H1 (cell line): ENCODE measurements at regions not wholly inside any gene's neighbourhood (a gene's known extent, or its start where the extent isn't known, plus 50 kb on each side); places are given as distances from the start of the nearest gene placed in this dataset.

Experiments
- CTCF ChIA-PET: fragments of 300-600 bp; sonication (Branson Sonifier 250); formaldehyde crosslinking; loops from one replicate; lab custom pipeline; 2021; ENCODE audit not compliant: partially characterized antibody; lab: Charles Lee
- POLR2A ChIA-PET: fragments of 300-600 bp; sonication (Branson Sonifier 250); formaldehyde crosslinking; loops from one replicate; lab custom pipeline; 2021; ENCODE audit warnings: inconsistent platforms; ENCODE audit not compliant: partially characterized antibody; lab: Charles Lee
- DNase-seq, 2 experiments: peaks; one replicate each; pipeline versions ENCODE4 v3.0.0 to v3.0.0-alpha.2; 2010 to 2022; ENCODE audit warnings: low spot score in 2 of 2, low read depth in 1 of 2, mixed read lengths in 1 of 2
- FAIRE-seq: peaks from 2 replicates; lab custom pipeline; 2011; peaks lifted over from hg19 to GRCh38; lab: Jason Lieb, UNC
- H2AFZ ChIP-seq: 2 replicates; pipeline ENCODE4 v1.8.1; 2012; ENCODE audit warnings: low read length, inconsistent platforms
- H2AK5ac ChIP-seq: 2 replicates; pipeline ENCODE4 v1.6.1; 2013; ENCODE audit warnings: low read depth, low read length
- H2BK120ac ChIP-seq: replicated peaks from 2 replicates; pipeline ENCODE3; 2013; ENCODE audit warnings: low read depth, low read length, inconsistent platforms
- H2BK12ac ChIP-seq: 2 replicates; pipeline ENCODE4 v1.6.1; 2013; ENCODE audit warnings: low read depth, low read length
- H2BK15ac ChIP-seq: 2 replicates; pipeline ENCODE4 v1.6.1; 2013; ENCODE audit warnings: low read length
- H2BK20ac ChIP-seq: 2 replicates; pipeline ENCODE4 v1.6.1; 2013; ENCODE audit warnings: low read length
- H2BK5ac ChIP-seq: 2 replicates; pipeline ENCODE4 v1.6.1; 2013; ENCODE audit warnings: low read depth, low read length
- H3K14ac ChIP-seq: 2 replicates; pipeline ENCODE4 v1.6.1; 2013; ENCODE audit warnings: inconsistent platforms; ENCODE audit not compliant: insufficient read length
- H3K18ac ChIP-seq: 2 replicates; pipeline ENCODE4 v1.6.1; 2013; ENCODE audit warnings: low read length; ENCODE audit errors: extremely low read depth
- H3K23ac ChIP-seq: 2 replicates; pipeline ENCODE4 v1.6.1; 2013; ENCODE audit warnings: inconsistent platforms; ENCODE audit not compliant: insufficient read length
- H3K23me2 ChIP-seq: 2 replicates; pipeline ENCODE4 v1.6.1; 2013; ENCODE audit warnings: low read depth, low read length
- H3K27ac ChIP-seq: 2 replicates; pipeline ENCODE4 v1.6.1; 2011; ENCODE audit warnings: low read depth, low read length, inconsistent platforms
- H3K27me3 ChIP-seq, 4 experiments: replicated peaks in 1 of 4; 1 replicate in 1 of 4; 2 replicates in 3 of 4; pipeline versions ENCODE4 v1.6.1 to v1.8.1; 2011 to 2013; ENCODE audit warnings: low read length in 3 of 4, mild to moderate bottlenecking in 3 of 4, inconsistent platforms in 2 of 4, mixed read lengths in 2 of 4, moderate library complexity in 1 of 4; ENCODE audit not compliant: control insufficient read depth in 3 of 4, insufficient read depth in 3 of 4; ENCODE audit errors: extremely low read depth in 1 of 4
- H3K36me3 ChIP-seq, 4 experiments: 2 replicates each; pipeline versions ENCODE4 v1.6.1 to v1.8.1; 2011 to 2013; ENCODE audit warnings: mild to moderate bottlenecking in 4 of 4, low read length in 3 of 4, moderate library complexity in 2 of 4, control low read depth in 1 of 4, inconsistent platforms in 1 of 4; ENCODE audit not compliant: insufficient read depth in 4 of 4, control insufficient read depth in 2 of 4
- H3K4ac ChIP-seq: replicated peaks from 2 replicates; pipeline ENCODE3; 2013; ENCODE audit warnings: low read length, low read depth, mixed read lengths, inconsistent platforms; ENCODE audit not compliant: insufficient read length
- H3K4me1 ChIP-seq, 4 experiments: replicated peaks in 1 of 4; 1 replicate in 1 of 4; 2 replicates in 3 of 4; pipeline versions ENCODE4 v1.6.1 to v1.8.1; 2011 to 2013; ENCODE audit warnings: low read length in 3 of 4, inconsistent platforms in 2 of 4, mixed read lengths in 1 of 4; ENCODE audit not compliant: insufficient read depth in 4 of 4, control insufficient read depth in 3 of 4
- H3K4me2 ChIP-seq, 2 experiments: 2 replicates each; pipeline versions ENCODE4 v1.6.1 to v1.8.1; 2011 to 2013; ENCODE audit warnings: low read depth in 2 of 2, low read length in 2 of 2, control low read depth in 1 of 2, inconsistent platforms in 1 of 2, mild to moderate bottlenecking in 1 of 2; ENCODE audit not compliant: insufficient read depth in 1 of 2
- H3K4me3 ChIP-seq, 4 experiments: fragments of 200-600, 300-600 bp in 1 of 4; sonication (generic), shearing (Covaris generic), sonication (Bioruptor Twin) in 1 of 4; 2 replicates each; pipeline versions ENCODE4 v1.5.1 to v1.8.1; 2011 to 2016; ENCODE audit warnings: low read length in 4 of 4, low read depth in 3 of 4, control low read depth in 2 of 4, inconsistent platforms in 2 of 4, mild to moderate bottlenecking in 2 of 4, mixed read lengths in 1 of 4, moderate library complexity in 1 of 4; ENCODE audit not compliant: insufficient read depth in 2 of 4; ENCODE audit errors: extremely low read depth in 1 of 4
- H3K56ac ChIP-seq: replicated peaks from 2 replicates; pipeline ENCODE3; 2013; ENCODE audit warnings: low read depth, mild to moderate bottlenecking, mixed read lengths, low read length, inconsistent platforms; ENCODE audit not compliant: insufficient read length
- H3K79me1 ChIP-seq: 2 replicates; pipeline ENCODE4 v1.6.1; 2013; ENCODE audit warnings: low read depth, low read length, control low read depth
- H3K79me2 ChIP-seq, 2 experiments: 2 replicates each; pipeline versions ENCODE4 v1.6.1 to v1.8.1; 2012 to 2013; ENCODE audit warnings: low read length in 2 of 2, mild to moderate bottlenecking in 2 of 2, inconsistent platforms in 1 of 2; ENCODE audit not compliant: insufficient read depth in 2 of 2, control insufficient read depth in 1 of 2
- H3K9ac ChIP-seq, 4 experiments: replicated peaks in 1 of 4; 1 replicate in 1 of 4; 2 replicates in 3 of 4; pipeline versions ENCODE4 v1.6.1 to v1.8.1; 2011 to 2013; ENCODE audit warnings: low read depth in 3 of 4, low read length in 3 of 4, control low read depth in 2 of 4, mild to moderate bottlenecking in 2 of 4, moderate library complexity in 2 of 4, inconsistent platforms in 1 of 4; ENCODE audit errors: extremely low read depth in 1 of 4
- H3K9me3 ChIP-seq, 2 experiments: 2 replicates each; pipeline versions ENCODE4 v1.6.1 to v1.8.1; 2012 to 2013; ENCODE audit warnings: mild to moderate bottlenecking in 2 of 2, moderate library complexity in 2 of 2, control low read depth in 1 of 2, inconsistent platforms in 1 of 2, low read depth in 1 of 2, low read length in 1 of 2, mixed read lengths in 1 of 2; ENCODE audit not compliant: insufficient read depth in 2 of 2
- H4K20me1 ChIP-seq, 2 experiments: replicated peaks in 1 of 2; 2 replicates each; pipeline versions ENCODE3 to v1.8.1; 2011 to 2013; ENCODE audit warnings: inconsistent platforms in 2 of 2, low read length in 2 of 2, mild to moderate bottlenecking in 1 of 2; ENCODE audit not compliant: insufficient read depth in 2 of 2, control insufficient read depth in 1 of 2
- H4K5ac ChIP-seq: 2 replicates; pipeline ENCODE4 v1.6.1; 2013; ENCODE audit warnings: low read length, low read depth, mixed read lengths, inconsistent platforms; ENCODE audit not compliant: insufficient read length
- H4K8ac ChIP-seq: 2 replicates; pipeline ENCODE4 v1.8.0; 2013; ENCODE audit warnings: mild to moderate bottlenecking, moderate library complexity, low read length, inconsistent platforms; ENCODE audit not compliant: insufficient read depth; ENCODE audit errors: extremely low read depth
- H4K91ac ChIP-seq: replicated peaks from 2 replicates; pipeline ENCODE3; 2013; ENCODE audit warnings: low read length, mixed read lengths, inconsistent platforms; ENCODE audit not compliant: insufficient read length
- ASH2L ChIP-seq: fragments of 200-600, 300-600 bp; sonication (generic); IDR thresholded peaks from one replicate; pipeline ENCODE4 v1.7.1; 2017; ENCODE audit warnings: low read length
- CEBPB ChIP-seq: IDR thresholded peaks from 2 replicates; pipeline ENCODE4 v1.6.1; 2012; ENCODE audit warnings: low read depth, low read length
- CHD1 ChIP-seq: IDR thresholded peaks from 2 replicates; pipeline ENCODE4 v1.6.1; 2012; ENCODE audit warnings: low read depth, low read length, improper control_type of control experiment
- KDM1A ChIP-seq: fragments of 200-600, 300-600 bp; sonication (generic); IDR thresholded peaks from 2 replicates; pipeline ENCODE4 v1.7.1; 2016; ENCODE audit warnings: mild to moderate bottlenecking, low read length, borderline replicate concordance
- MAX ChIP-seq: IDR thresholded peaks from 2 replicates; pipeline ENCODE4 v1.6.1; 2012; ENCODE audit warnings: inconsistent platforms
- NANOG ChIP-seq: IDR thresholded peaks from 2 replicates; pipeline ENCODE4 v1.6.1; 2011; ENCODE audit warnings: low read length, low read depth, mild to moderate bottlenecking, inconsistent platforms; ENCODE audit not compliant: insufficient read depth, poor library complexity, severe bottlenecking
- POLR2AphosphoS5 ChIP-seq: IDR thresholded peaks from 2 replicates; pipeline ENCODE4 v1.6.1; 2011; ENCODE audit warnings: low read depth, low read length
- RAD21 ChIP-seq, 2 experiments: IDR thresholded peaks in 1 of 2; conservative IDR thresholded peaks in 1 of 2; 2 replicates each; pipeline ENCODE4 v1.6.1; 2011; ENCODE audit warnings: low read depth in 2 of 2, low read length in 2 of 2, improper control_type of control experiment in 1 of 2, inconsistent platforms in 1 of 2, mild to moderate bottlenecking in 1 of 2, moderate library complexity in 1 of 2
- SRF ChIP-seq: IDR thresholded peaks from 2 replicates; pipeline ENCODE4 v1.6.1; 2011; ENCODE audit warnings: mild to moderate bottlenecking, low read depth, low read length, moderate library complexity
- SUZ12 ChIP-seq: fragments of 200-600 bp; sonication (generic); IDR thresholded peaks from 2 replicates; pipeline ENCODE4 v1.6.1; 2012; ENCODE audit warnings: mild to moderate bottlenecking, inconsistent platforms, low read length, moderate library complexity, mixed read lengths
- TAF1 ChIP-seq: IDR thresholded peaks from 2 replicates; pipeline ENCODE4 v1.6.1; 2011; ENCODE audit warnings: mild to moderate bottlenecking, low read depth, low read length
- TBP ChIP-seq: IDR thresholded peaks from 2 replicates; pipeline ENCODE4 v1.6.1; 2011; ENCODE audit warnings: low read depth, low read length, improper control_type of control experiment
- YY1 ChIP-seq: IDR thresholded peaks from 2 replicates; pipeline ENCODE4 v1.6.1; 2011; ENCODE audit warnings: low read depth, mild to moderate bottlenecking, low read length
- WGBS, 2 experiments: shearing (Covaris generic) in 1 of 2; methylation state at CpG; one replicate each; pipeline versions ENCODE4 v1.1.6 to v1.1.7; 2013 to 2015; ENCODE audit warnings: low lambda C conversion rate in 2 of 2, mixed read lengths in 2 of 2, inconsistent platforms in 1 of 2, low coverage in 1 of 2, missing lambda C conversion rate in 1 of 2; ENCODE audit not compliant: insufficient replicate concordance in 2 of 2, insufficient coverage in 1 of 2, insufficient read length in 1 of 2; ENCODE audit errors: extremely low coverage in 1 of 2, missing lambda C conversion rate in 1 of 2; 5-methylcytosine and 5-hydroxymethylcytosine counted together
- TF ChIP-seq, protein P1 (sequence below): IDR thresholded peaks from 2 replicates; pipeline ENCODE4 v1.6.1; 2011; ENCODE audit warnings: low read depth, mild to moderate bottlenecking, low read length; ENCODE audit not compliant: insufficient read depth

DNA sequence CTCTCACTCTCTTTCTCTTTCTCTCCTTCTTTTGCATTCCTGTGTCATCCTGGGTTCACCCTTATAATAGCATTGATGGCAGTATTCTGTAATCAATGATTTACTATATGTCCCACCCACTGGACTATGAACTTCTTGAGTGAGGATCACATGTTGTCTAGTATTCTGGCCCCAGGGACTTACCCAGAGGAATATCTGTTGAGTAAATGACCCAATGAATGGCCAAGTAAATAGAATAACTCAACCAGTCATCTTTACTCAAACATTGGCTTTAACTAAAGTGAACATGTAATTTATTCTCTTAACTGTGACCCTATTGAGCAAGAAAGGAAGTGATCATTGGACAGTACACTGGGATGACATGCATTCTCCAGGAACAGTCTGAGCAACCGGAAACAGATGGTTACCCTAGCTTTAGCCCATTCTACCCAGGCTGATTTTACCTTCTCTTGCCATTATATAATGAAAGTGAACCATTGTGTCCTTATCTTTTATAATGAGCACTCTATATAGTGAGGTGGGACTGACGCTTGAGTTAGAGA is 94.5 kb upstream of the SOX14 start:
- Histone ChIP-seq H2AK5ac (no peak overlapping the region), H2BK15ac (no peak overlapping the region), H4K8ac (no peak overlapping the region), H2BK20ac (no peak overlapping the region), H3K27ac (no peak overlapping the region), H3K56ac (no peak overlapping the region), H2BK120ac (no peak overlapping the region), H2BK5ac (no peak overlapping the region), H2BK12ac (no peak overlapping the region), H2AFZ (no peak overlapping the region), H4K5ac (no peak overlapping the region), H4K91ac (no peak overlapping the region), H3K27me3 (no peaks in the 10 kb centered on the region), H3K4me2 (no peak overlapping the region), H3K79me1 (no peaks in the 10 kb centered on the region), H3K36me3 (no peaks in the 10 kb centered on the region), H3K79me2 (no peaks in the 10 kb centered on the region), H3K23me2 (no peaks in the 10 kb centered on the region), H4K20me1 (no peaks in the 10 kb centered on the region), H3K18ac (no peak overlapping the region), H3K4me1 (no peaks in the 10 kb centered on the region), H3K4ac (no peak overlapping the region), H3K9ac (no peak overlapping the region), H3K4me3 (no peak overlapping the region), H3K23ac (no peak overlapping the region), H3K9me3 (0 out of 4 replicates have a peak, but pooled peaks cover 0 to 3% of the 10 kb centered on the region in 2 experiments), H3K14ac (no peak overlapping the region)
- WGBS, 2 experiments: 96% methylated on average over 2 of the region's 2 CpGs; no CpG with 5 or more reads in 1 of the 2 experiments
- FAIRE-seq (no peak), DNase-seq (no peak)
- ChIA-PET POLR2A (no interaction called here), CTCF (interaction anchor here (1.0 kb wide), 1 partner anchor 23 kb away, joined by 4 read pairs; no protein-coding TSS in a partner anchor)
- TF ChIP-seq, protein P1, sequence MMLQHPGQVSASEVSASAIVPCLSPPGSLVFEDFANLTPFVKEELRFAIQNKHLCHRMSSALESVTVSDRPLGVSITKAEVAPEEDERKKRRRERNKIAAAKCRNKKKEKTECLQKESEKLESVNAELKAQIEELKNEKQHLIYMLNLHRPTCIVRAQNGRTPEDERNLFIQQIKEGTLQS: no peak
- TF ChIP-seq NANOG (no peak), KDM1A (no peak), TAF1 (no peak), POLR2AphosphoS5 (no peak), YY1 (no peak), SRF (no peak), MAX (no peak), CEBPB (no peak), SUZ12 (no peak), CHD1 (no peak), ASH2L (no peak), RAD21 (IDR thresholded peaks at IDR 0.05 in 1 of 2, conservative IDR thresholded peaks at IDR 0.05 in 1 of 2; ENCODE audit: low read depth in 2 of 2, low read length in 2 of 2) (no peak), TBP (no peak)
